K562 (cell line): ENCODE measurements at regions not wholly inside any gene's neighbourhood (a gene's known extent, or its start where the extent isn't known, plus 50 kb on each side); places are given as distances from the start of the nearest gene placed in this dataset.
A peak's percentile ranks its signal among the peaks of the same experiment; 100 is the strongest.

Source experiments
- BCOR ChIP-seq: fragments of 450-650 bp; IDR thresholded peaks from 2 replicates; pipeline ENCODE4 v1.6.1; 2016
- BRD4 ChIP-seq: fragments of 200-600 bp; sonication (generic); IDR thresholded peaks from 2 replicates; pipeline ENCODE4 v1.6.1; 2017; ENCODE audit warnings: inconsistent platforms
- BRF1 ChIP-seq: IDR thresholded peaks from 3 replicates; pipeline ENCODE4 v1.6.1; 2011; ENCODE audit warnings: borderline replicate concordance, mild to moderate bottlenecking; ENCODE audit not compliant: insufficient read length; ENCODE audit errors: extremely low read depth
- CBX8 ChIP-seq: fragments of 200-600 bp; sonication (generic); IDR thresholded peaks from 2 replicates; pipeline ENCODE4 v1.6.1; 2012; ENCODE audit warnings: borderline replicate concordance, mixed run types, low read depth, mild to moderate bottlenecking, moderate library complexity, mixed read lengths, low read length, control low read depth, inconsistent platforms; ENCODE audit not compliant: poor library complexity, severe bottlenecking; ENCODE audit errors: extremely low read depth
- CHCHD3 ChIP-seq: fragments of 250-450 bp; sonication (Bioruptor Pico); IDR thresholded peaks from 2 replicates; pipeline ENCODE4 v2.1.2; 2022; ENCODE audit warnings: mild to moderate bottlenecking
- EWSR1 ChIP-seq: fragments of 450-650 bp; IDR thresholded peaks from 2 replicates; pipeline ENCODE4 v1.6.1; 2018; ENCODE audit warnings: borderline replicate concordance, mild to moderate bottlenecking, low read depth, moderate library complexity; ENCODE audit not compliant: partially characterized antibody
- HDAC3 ChIP-seq: fragments of 450-650 bp; IDR thresholded peaks from 2 replicates; pipeline ENCODE4 v1.6.1; 2018; ENCODE audit warnings: borderline replicate concordance, mild to moderate bottlenecking, moderate library complexity; ENCODE audit not compliant: partially characterized antibody
- KLF13 ChIP-seq: fragments of 450-650 bp; IDR thresholded peaks from 2 replicates; pipeline ENCODE4 v1.6.1; 2016; ENCODE audit warnings: missing genetic modification characterization, low read depth, mild to moderate bottlenecking, missing compliant biosample characterization, moderate library complexity, borderline replicate concordance
- MAZ ChIP-seq, 2 experiments: fragments of 450-650 bp in 1 of 2; sonication (generic) in 1 of 2; formaldehyde crosslinking; IDR thresholded peaks in 1 of 2; conservative IDR thresholded peaks in 1 of 2; 2 replicates each; pipeline versions ENCODE4 v1.4.0 to v1.5.0; 2020; ENCODE audit warnings: mild to moderate bottlenecking in 1 of 2, missing genetic modification reagents in 1 of 2
- MED1 ChIP-seq: sonication (generic); formaldehyde crosslinking; IDR thresholded peaks from 2 replicates; pipeline ENCODE4 v1.8.1; 2023; ENCODE audit warnings: missing genetic modification reagents, borderline replicate concordance
- NCOA6 ChIP-seq: fragments of 450-650 bp; IDR thresholded peaks from 2 replicates; pipeline ENCODE4 v1.6.1; 2017; ENCODE audit warnings: mild to moderate bottlenecking
- NFE2 ChIP-seq: IDR thresholded peaks from 2 replicates; pipeline ENCODE4 v1.6.1; 2014; ENCODE audit warnings: antibody characterized with exemption, low read depth
- NR2C1 ChIP-seq, 2 experiments: fragments of 450-650 bp; IDR thresholded peaks; 2 replicates each; pipeline ENCODE4 v1.6.1; 2017; ENCODE audit warnings: mild to moderate bottlenecking in 2 of 2, antibody characterized with exemption in 1 of 2, inconsistent platforms in 1 of 2, missing compliant biosample characterization in 1 of 2, missing genetic modification characterization in 1 of 2
- NR3C1 ChIP-seq: sonication (generic); formaldehyde crosslinking; IDR thresholded peaks from 2 replicates; pipeline ENCODE4 v1.8.1; 2022; ENCODE audit warnings: missing genetic modification reagents
- RAD21 ChIP-seq, 2 experiments: fragments of 250-450 bp in 1 of 2; fragments of 450-650 bp in 1 of 2; sonication (Bioruptor Pico) in 1 of 2; formaldehyde crosslinking in 1 of 2; IDR thresholded peaks in 1 of 2; conservative IDR thresholded peaks in 1 of 2; 2 replicates each; pipeline versions ENCODE4 v1.4.0 to v1.8.0; 2020 to 2022; ENCODE audit warnings: mild to moderate bottlenecking in 2 of 2, moderate library complexity in 1 of 2
- RNF2 ChIP-seq: sonication (generic); IDR thresholded peaks from 2 replicates; pipeline ENCODE4 v1.6.1; 2016
- SRF ChIP-seq, 2 experiments: fragments of 250-450, 450-650 bp in 1 of 2; sonication (Bioruptor Pico) in 1 of 2; sonication (generic) in 1 of 2; formaldehyde crosslinking; IDR thresholded peaks; 2 replicates each; pipeline versions ENCODE4 v1.5.0 to v1.5.1; 2020 to 2022; ENCODE audit warnings: mild to moderate bottlenecking in 1 of 2, missing genetic modification reagents in 1 of 2
- TAL1 ChIP-seq: fragments of 450-650 bp; IDR thresholded peaks from 2 replicates; pipeline ENCODE4 v1.6.1; 2016; ENCODE audit warnings: mild to moderate bottlenecking
- XRCC3 ChIP-seq: fragments of 450-650 bp; IDR thresholded peaks from 2 replicates; pipeline ENCODE4 v1.6.1; 2017; ENCODE audit warnings: mild to moderate bottlenecking, moderate library complexity
- ZC3H11A ChIP-seq: IDR thresholded peaks from 2 replicates; pipeline ENCODE4 v1.6.1; 2012; ENCODE audit warnings: low read depth, low read length, improper control_type of control experiment
- ZFP1 ChIP-seq: fragments of 450-650 bp; formaldehyde crosslinking; IDR thresholded peaks from 2 replicates; pipeline ENCODE4 v1.4.0; 2020; ENCODE audit warnings: mild to moderate bottlenecking, mixed read lengths
- ZKSCAN8 ChIP-seq: fragments of 200-800 bp; sonication (Bioruptor generic); IDR thresholded peaks from 2 replicates; pipeline ENCODE4 v1.6.1; 2016; ENCODE audit warnings: missing genetic modification characterization, missing compliant biosample characterization
- ZNF224 ChIP-seq: sonication (generic); formaldehyde crosslinking; IDR thresholded peaks from 2 replicates; pipeline ENCODE4 v1.8.0; 2022; ENCODE audit warnings: mild to moderate bottlenecking, missing genetic modification reagents
- ZSCAN32 ChIP-seq: fragments of 450-650 bp; formaldehyde crosslinking; IDR thresholded peaks from 2 replicates; pipeline ENCODE4 v1.4.0; 2020; ENCODE audit warnings: mild to moderate bottlenecking, moderate library complexity
- TF ChIP-seq, protein P1 (sequence below): sonication (generic); formaldehyde crosslinking; IDR thresholded peaks from 2 replicates; pipeline ENCODE4 v1.8.0; 2022; ENCODE audit warnings: mild to moderate bottlenecking, low read depth, missing genetic modification reagents
- TF ChIP-seq, protein P2 (sequence below): fragments of 250-450 bp; sonication (Bioruptor Pico); IDR thresholded peaks from 2 replicates; pipeline ENCODE4 v1.8.0; 2021; ENCODE audit warnings: moderate library complexity, mild to moderate bottlenecking, inconsistent platforms

DNA sequence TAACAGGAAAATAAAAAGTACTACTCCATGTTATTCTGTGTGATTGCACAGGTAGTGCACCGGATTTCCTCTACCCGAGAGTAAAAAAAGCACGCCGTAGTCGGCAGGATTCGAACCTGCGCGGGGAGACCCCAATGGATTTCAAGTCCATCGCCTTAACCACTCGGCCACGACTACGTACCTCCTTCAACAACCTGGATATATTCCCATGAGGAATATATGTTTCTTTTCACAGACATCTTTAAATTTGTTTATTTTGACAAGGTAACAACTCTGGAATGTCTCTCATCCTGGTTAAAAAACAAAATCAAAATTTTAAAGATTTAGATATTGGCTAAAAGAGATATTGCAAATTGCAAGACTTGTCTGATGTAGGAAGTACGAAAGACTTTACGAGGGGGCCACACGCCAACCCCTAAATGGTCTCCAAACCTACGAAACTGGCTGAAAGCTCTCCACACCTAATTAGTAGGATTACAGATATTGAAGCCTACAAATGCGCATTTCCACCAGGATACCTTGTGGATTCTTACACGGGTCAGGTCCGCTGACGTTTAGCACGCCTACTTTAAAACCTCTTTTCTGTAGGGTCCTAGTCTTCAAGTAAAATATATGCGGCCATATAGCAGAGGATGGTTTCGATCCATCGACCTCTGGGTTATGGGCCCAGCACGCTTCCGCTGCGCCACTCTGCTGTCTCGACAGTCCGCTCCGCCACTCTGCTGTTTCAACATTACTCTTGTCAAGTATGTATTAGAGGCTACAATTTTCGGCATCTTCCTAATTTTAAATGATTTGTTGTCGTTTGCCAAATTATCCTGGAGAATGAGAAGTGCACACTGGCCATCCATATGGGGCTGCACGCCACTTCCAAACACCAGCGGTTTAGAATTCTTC, 52.2 kb upstream of the BTN3A2 start (continued):
- no peak for TF ChIP-seq ZNF224 (CRISPR knock-in tag)
- TF ChIP-seq CBX8, result no peak
- no peak for TF ChIP-seq ZC3H11A
- TF ChIP-seq SRF (CRISPR knock-in tag; IDR thresholded peaks at IDR 0.05), result no peak
- no peak for TF ChIP-seq ZFP1 (CRISPR knock-in tag)
- TF ChIP-seq MAZ (CRISPR knock-in tag; conservative IDR thresholded peaks at IDR 0.05 in 1 of 2, IDR thresholded peaks at IDR 0.05 in 1 of 2), result peak in 1 of 2 experiments; percentile 13; a peak in 2 of 4 replicates
- TF ChIP-seq NR3C1 (CRISPR knock-in tag), result no peak
- no peak for TF ChIP-seq XRCC3
- TF ChIP-seq MED1 (CRISPR knock-in tag), result no peak
- TF ChIP-seq BCOR, result peak; percentile 64
- TF ChIP-seq NFE2, result 0 out of 2 replicates have a peak, but pooled peaks have one; percentile 28
- TF ChIP-seq ZKSCAN8 (CRISPR knock-in tag), result peak; percentile 81
- no peak; the same call in 1 of the 2 replicates for TF ChIP-seq ZSCAN32 (CRISPR knock-in tag)
- TF ChIP-seq KLF13, result peak; percentile 95
- peak in 1 of 2 experiments; percentile 45; a peak in 2 of 4 replicates for TF ChIP-seq RAD21 (CRISPR knock-in tag; conservative IDR thresholded peaks at IDR 0.05 in 1 of 2, IDR thresholded peaks at IDR 0.05 in 1 of 2)
- peak; percentile 63 for TF ChIP-seq BRF1
- TF ChIP-seq TAL1, result no peak
- no peak for TF ChIP-seq EWSR1
- TF ChIP-seq, protein P1, sequence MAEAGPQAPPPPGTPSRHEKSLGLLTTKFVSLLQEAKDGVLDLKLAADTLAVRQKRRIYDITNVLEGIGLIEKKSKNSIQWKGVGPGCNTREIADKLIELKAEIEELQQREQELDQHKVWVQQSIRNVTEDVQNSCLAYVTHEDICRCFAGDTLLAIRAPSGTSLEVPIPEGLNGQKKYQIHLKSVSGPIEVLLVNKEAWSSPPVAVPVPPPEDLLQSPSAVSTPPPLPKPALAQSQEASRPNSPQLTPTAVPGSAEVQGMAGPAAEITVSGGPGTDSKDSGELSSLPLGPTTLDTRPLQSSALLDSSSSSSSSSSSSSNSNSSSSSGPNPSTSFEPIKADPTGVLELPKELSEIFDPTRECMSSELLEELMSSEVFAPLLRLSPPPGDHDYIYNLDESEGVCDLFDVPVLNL (CRISPR knock-in tag), result no peak
- TF ChIP-seq, protein P2, sequence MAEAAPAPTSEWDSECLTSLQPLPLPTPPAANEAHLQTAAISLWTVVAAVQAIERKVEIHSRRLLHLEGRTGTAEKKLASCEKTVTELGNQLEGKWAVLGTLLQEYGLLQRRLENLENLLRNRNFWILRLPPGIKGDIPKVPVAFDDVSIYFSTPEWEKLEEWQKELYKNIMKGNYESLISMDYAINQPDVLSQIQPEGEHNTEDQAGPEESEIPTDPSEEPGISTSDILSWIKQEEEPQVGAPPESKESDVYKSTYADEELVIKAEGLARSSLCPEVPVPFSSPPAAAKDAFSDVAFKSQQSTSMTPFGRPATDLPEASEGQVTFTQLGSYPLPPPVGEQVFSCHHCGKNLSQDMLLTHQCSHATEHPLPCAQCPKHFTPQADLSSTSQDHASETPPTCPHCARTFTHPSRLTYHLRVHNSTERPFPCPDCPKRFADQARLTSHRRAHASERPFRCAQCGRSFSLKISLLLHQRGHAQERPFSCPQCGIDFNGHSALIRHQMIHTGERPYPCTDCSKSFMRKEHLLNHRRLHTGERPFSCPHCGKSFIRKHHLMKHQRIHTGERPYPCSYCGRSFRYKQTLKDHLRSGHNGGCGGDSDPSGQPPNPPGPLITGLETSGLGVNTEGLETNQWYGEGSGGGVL (CRISPR knock-in tag), result no peak
- no peak for TF ChIP-seq NCOA6
- TF ChIP-seq HDAC3, result peak; percentile 55
- peak; percentile 93; the same call in 1 of the 2 replicates for TF ChIP-seq BRD4
- TF ChIP-seq RNF2, result peak; percentile 85
- TF ChIP-seq NR2C1 (IDR thresholded peaks at IDR 0.05), result 0 out of 2 replicates have a peak, but pooled peaks have one; percentile 42
- no peak for TF ChIP-seq NR2C1 (tag; IDR thresholded peaks at IDR 0.05)
- 0 out of 2 replicates have a peak, but pooled peaks have one; percentile 60 for TF ChIP-seq CHCHD3 (CRISPR knock-in tag)
